ENCODE measurements at regions not wholly inside any gene's neighbourhood (a gene's known extent, or its start where the extent isn't known, plus 50 kb on each side); places are given as distances from the start of the nearest gene placed in this dataset.

DNA sequence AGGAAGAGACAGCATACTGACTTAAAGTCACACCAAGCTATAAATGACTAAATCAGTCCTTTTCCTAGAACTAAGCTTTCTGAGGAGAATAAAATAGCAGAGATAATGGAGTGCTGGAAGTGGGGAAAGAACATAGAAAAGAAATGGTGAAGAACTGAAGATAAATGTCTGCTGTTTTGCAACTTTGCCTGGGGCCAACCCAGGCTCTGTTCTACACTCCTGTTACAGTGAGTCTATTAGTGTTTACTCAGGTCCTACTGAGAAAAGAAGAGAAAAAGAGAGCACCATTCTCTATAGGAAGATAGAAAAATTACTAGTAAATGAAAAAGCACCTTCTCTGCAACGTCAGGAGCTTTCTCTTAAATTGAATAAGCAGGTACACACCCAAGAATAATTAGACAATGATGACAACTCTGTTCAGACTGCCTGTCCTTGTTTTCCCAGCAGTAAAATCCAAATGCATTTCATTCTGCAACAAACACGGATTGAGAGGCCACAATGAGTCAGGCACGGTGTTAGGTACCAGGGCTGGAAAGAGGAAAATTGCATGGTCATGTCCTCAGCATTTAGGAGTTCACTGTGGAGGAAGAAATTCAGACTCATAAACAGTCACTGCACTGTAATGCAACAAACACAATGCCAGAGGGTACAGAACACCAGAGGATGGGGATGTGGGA is 139.4 kb upstream of the CAMK1G start:
- DNase-seq (ENCODE audit: low spot score) (no peak), ATAC-seq (ENCODE audit: low read depth) (no peak)
- Histone ChIP-seq H3K27ac (ENCODE audit: poor library complexity, severe bottlenecking) (no peak overlapping the region), H3K9me3 (ENCODE audit: severe bottlenecking) (no peaks in the 10 kb centered on the region), H3K4me1 (ENCODE audit: insufficient read depth, poor library complexity, severe bottlenecking) (no peaks in the 10 kb centered on the region), H3K27me3 (ENCODE audit: insufficient read depth, poor library complexity, severe bottlenecking) (no peaks in the 10 kb centered on the region), H3K36me3 (ENCODE audit: low read depth) (no peaks in the 10 kb centered on the region), H3K4me3 (ENCODE audit: severe bottlenecking) (no peak overlapping the region)
- TF ChIP-seq, protein P1, sequence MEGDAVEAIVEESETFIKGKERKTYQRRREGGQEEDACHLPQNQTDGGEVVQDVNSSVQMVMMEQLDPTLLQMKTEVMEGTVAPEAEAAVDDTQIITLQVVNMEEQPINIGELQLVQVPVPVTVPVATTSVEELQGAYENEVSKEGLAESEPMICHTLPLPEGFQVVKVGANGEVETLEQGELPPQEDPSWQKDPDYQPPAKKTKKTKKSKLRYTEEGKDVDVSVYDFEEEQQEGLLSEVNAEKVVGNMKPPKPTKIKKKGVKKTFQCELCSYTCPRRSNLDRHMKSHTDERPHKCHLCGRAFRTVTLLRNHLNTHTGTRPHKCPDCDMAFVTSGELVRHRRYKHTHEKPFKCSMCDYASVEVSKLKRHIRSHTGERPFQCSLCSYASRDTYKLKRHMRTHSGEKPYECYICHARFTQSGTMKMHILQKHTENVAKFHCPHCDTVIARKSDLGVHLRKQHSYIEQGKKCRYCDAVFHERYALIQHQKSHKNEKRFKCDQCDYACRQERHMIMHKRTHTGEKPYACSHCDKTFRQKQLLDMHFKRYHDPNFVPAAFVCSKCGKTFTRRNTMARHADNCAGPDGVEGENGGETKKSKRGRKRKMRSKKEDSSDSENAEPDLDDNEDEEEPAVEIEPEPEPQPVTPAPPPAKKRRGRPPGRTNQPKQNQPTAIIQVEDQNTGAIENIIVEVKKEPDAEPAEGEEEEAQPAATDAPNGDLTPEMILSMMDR (IDR thresholded peaks at IDR 0.05; ENCODE audit: poor library complexity, severe bottlenecking): no peak

DNA sequence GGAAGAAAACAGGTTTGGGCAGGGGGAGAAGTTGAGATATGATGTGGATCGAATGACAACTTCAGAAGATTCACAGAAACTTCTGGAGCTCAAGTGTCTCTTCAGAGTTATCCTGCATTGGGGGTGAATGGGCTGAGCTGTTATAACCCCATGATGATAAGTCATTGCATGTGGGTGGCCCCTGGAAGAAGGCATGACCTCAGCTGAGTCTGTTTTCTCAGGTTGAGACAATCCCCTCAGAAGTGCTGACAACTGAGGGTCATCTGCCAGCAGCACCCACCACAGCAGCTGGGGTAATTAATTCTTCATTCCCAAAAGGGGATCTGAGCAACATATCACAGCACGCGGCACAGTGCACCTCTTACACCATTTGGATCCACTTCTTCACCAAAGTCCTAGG is 138.6 kb upstream of the CAMK1G start:
- ATAC-seq (ENCODE audit: low read depth) (no peak), DNase-seq (ENCODE audit: low spot score) (no peak)
- no peak overlapping the region for H3K27ac ChIP-seq (ENCODE audit: poor library complexity, severe bottlenecking)
- H3K36me3 ChIP-seq (ENCODE audit: low read depth): no peaks in the 10 kb centered on the region
- H3K4me1 ChIP-seq (ENCODE audit: insufficient read depth, poor library complexity, severe bottlenecking): no peaks in the 10 kb centered on the region
- TF ChIP-seq, protein P1 (IDR thresholded peaks at IDR 0.05; ENCODE audit: poor library complexity, severe bottlenecking): no peak
- no peak overlapping the region for H3K4me3 ChIP-seq (ENCODE audit: severe bottlenecking)
- H3K9me3 ChIP-seq (ENCODE audit: severe bottlenecking): no peaks in the 10 kb centered on the region
- H3K27me3 ChIP-seq (ENCODE audit: insufficient read depth, poor library complexity, severe bottlenecking): no peaks in the 10 kb centered on the region

DNA sequence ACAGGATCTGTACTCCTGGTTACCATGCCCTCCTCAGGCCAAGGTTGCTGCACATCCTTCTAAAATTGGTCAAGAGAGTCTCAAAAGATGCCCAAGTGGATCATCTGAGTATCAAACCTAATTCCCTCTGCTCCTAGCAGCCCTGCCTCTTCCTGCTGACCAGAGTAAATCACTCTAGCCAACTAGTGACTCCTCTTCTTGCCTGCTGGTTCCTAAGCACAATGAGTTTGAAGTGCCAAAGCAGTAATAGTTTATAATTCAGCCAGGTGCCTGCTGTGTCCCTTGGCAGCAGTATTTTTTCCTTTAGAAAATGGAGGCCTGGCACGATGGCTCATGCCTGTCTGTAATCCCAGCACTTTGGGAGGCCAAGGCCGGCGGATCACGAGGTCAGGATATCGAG is 137.9 kb upstream of the CAMK1G start:
- no peaks in the 10 kb centered on the region for H3K9me3 ChIP-seq (ENCODE audit: severe bottlenecking)
- H3K27ac ChIP-seq (ENCODE audit: poor library complexity, severe bottlenecking): no peak overlapping the region
- H3K27me3 ChIP-seq (ENCODE audit: insufficient read depth, poor library complexity, severe bottlenecking): no peaks in the 10 kb centered on the region
- no peak for ATAC-seq (ENCODE audit: low read depth)
- no peak overlapping the region for H3K4me3 ChIP-seq (ENCODE audit: severe bottlenecking)
- no peaks in the 10 kb centered on the region for H3K4me1 ChIP-seq (ENCODE audit: insufficient read depth, poor library complexity, severe bottlenecking)
- no peaks in the 10 kb centered on the region for H3K36me3 ChIP-seq (ENCODE audit: low read depth)
- TF ChIP-seq, protein P1 (IDR thresholded peaks at IDR 0.05; ENCODE audit: poor library complexity, severe bottlenecking): no peak
- no peak for DNase-seq (ENCODE audit: low spot score)

DNA sequence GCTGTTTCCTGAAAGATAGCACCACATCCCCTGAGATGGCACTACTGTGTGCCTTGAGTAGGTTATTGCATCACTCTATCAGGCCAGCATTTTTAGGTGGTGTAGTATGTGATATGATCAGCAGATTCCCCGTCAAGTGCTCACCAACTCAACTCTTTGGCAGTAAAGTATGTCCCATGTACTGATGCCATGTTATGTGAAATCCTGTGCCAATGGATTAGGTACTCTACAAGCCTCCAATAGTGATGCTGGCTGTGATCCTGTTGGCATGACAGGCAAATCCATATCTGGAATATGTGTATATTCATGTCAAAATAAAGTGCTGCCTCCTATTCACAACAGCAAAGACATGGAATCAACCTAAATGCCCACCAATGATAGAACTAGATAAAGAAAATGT is 137.2 kb upstream of the CAMK1G start:
- H3K4me3 ChIP-seq (ENCODE audit: severe bottlenecking): no peak overlapping the region
- TF ChIP-seq, protein P1 (IDR thresholded peaks at IDR 0.05; ENCODE audit: poor library complexity, severe bottlenecking): no peak

DNA sequence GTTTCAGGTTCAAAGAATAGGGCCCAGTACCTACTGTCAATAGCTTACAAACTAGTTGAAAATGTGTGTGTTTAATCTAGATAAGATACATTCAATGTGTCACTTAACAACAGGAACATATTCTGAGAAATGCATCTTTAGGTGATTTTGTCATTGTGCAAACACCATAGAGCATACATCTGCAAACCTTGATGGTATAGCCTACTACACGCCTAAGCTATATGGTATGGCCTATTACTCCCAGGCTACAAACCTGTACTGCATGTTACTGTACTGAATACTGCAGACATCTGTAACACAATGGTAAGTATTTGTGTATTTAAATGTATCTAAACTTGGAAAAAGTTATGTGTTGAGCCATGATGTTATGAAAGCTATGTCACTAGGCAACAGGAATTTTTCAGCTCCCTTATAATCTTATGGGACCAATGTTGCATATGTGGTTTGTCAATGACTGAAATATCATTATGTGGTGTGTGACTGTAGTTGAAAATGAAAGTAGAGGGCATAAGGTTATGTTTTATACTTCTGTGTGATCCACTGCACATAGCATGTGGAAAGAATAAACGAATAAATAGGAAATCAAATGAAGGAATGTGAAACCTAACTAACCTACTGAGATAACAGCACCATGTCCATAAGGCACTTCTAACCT is 129.0 kb upstream of the CAMK1G start:
- H3K9me3 ChIP-seq (ENCODE audit: severe bottlenecking): no peaks in the 10 kb centered on the region
- H3K27ac ChIP-seq (ENCODE audit: poor library complexity, severe bottlenecking): no peak overlapping the region
- ATAC-seq (ENCODE audit: low read depth): no peak
- no peaks in the 10 kb centered on the region for H3K4me1 ChIP-seq (ENCODE audit: insufficient read depth, poor library complexity, severe bottlenecking)
- no peaks in the 10 kb centered on the region for H3K36me3 ChIP-seq (ENCODE audit: low read depth)
- TF ChIP-seq, protein P1 (IDR thresholded peaks at IDR 0.05; ENCODE audit: poor library complexity, severe bottlenecking): no peak
- no peak overlapping the region for H3K4me3 ChIP-seq (ENCODE audit: severe bottlenecking)
- no peaks in the 10 kb centered on the region for H3K27me3 ChIP-seq (ENCODE audit: insufficient read depth, poor library complexity, severe bottlenecking)
- no peak for DNase-seq (ENCODE audit: low spot score)

More for the DNA sequence above, 137.2 kb upstream of the CAMK1G start:
- ATAC-seq (ENCODE audit: low read depth) (no peak), DNase-seq (ENCODE audit: low spot score) (no peak)
- Histone ChIP-seq H3K27me3 (ENCODE audit: insufficient read depth, poor library complexity, severe bottlenecking) (no peaks in the 10 kb centered on the region), H3K4me1 (ENCODE audit: insufficient read depth, poor library complexity, severe bottlenecking) (no peaks in the 10 kb centered on the region), H3K9me3 (ENCODE audit: severe bottlenecking) (no peaks in the 10 kb centered on the region), H3K27ac (ENCODE audit: poor library complexity, severe bottlenecking) (no peak overlapping the region), H3K36me3 (ENCODE audit: low read depth) (no peaks in the 10 kb centered on the region)

All from RWPE2 (cell line).